ENCODE measurements at regions not wholly inside any gene's neighbourhood (a gene's known extent, or its start where the extent isn't known, plus 50 kb on each side); places are given as distances from the start of the nearest gene placed in this dataset.

GRCh38 chr14:33857650-33858049 lies 93.2 kb downstream of the EGLN3 start:
- H2AFZ ChIP-seq (ENCODE audit: low read depth, low read length), result no peak overlapping the region
- no peaks in the 10 kb centered on the region for H3K9me1 ChIP-seq (replicated peaks; ENCODE audit: control insufficient read depth, extremely low read depth, insufficient read depth, low read length)
- H3K9me3 ChIP-seq (replicated peaks; ENCODE audit: control insufficient read depth, insufficient read depth, low read length), result no peaks in the 10 kb centered on the region
- no peaks in the 10 kb centered on the region for H3K79me2 ChIP-seq (ENCODE audit: control insufficient read depth, insufficient read depth, low read length)
- H4K20me1 ChIP-seq (replicated peaks; ENCODE audit: control insufficient read depth, extremely low read depth, insufficient read depth, low read length), result no peaks in the 10 kb centered on the region
- ChIA-PET CTCF (interaction anchor here (0.8 to 1.4 kb wide), 2 partner anchors 8 to 241 kb away, joined by 4 to 5 read pairs; no protein-coding TSS in a partner anchor), POLR2A (no interaction called here)
- dilution Hi-C loops (cut with MboI; ENCODE audit: extremely low pct_ligation_motif_present, low sequenced_read_pairs) (no loop called here), intact Hi-C loops (cut with micrococcal nuclease) (no loop called here)
- no TSS peak for BruUV-seq (replicated peaks)
- H3K27ac ChIP-seq (ENCODE audit: insufficient read depth, low read depth, low read length), result no peak overlapping the region
- no peak for DNase-seq (ENCODE audit: low read depth, low spot score)
- H3K36me3 ChIP-seq (ENCODE audit: control insufficient read depth in 2 of 2, extremely low read depth in 1 of 2, insufficient read depth in 2 of 2, low read length in 2 of 2), result no peaks in the 10 kb centered on the region
- no peaks in the 10 kb centered on the region for H3K4me1 ChIP-seq (ENCODE audit: control insufficient read depth, extremely low read depth, insufficient read depth, low read length)
- H3K4me2 ChIP-seq (ENCODE audit: insufficient read depth, low read length), result no peak overlapping the region
- FAIRE-seq, result no peak
- H3K27me3 ChIP-seq (ENCODE audit: control insufficient read depth in 2 of 2, insufficient read depth in 2 of 2, low read length in 2 of 2), result peaks cover 0 to 3% of the 10 kb centered on the region in 2 experiments
- H3K9ac ChIP-seq (replicated peaks; ENCODE audit: extremely low read depth, insufficient read depth, low read length), result no peak overlapping the region
- TF ChIP-seq CTCF (IDR thresholded peaks at IDR 0.05; ENCODE audit: extremely low read depth in 1 of 2, insufficient read depth in 1 of 2, low read depth in 1 of 2, low read length in 2 of 2) (no peak), MAX (IDR thresholded peaks at IDR 0.05; ENCODE audit: insufficient read depth, insufficient read length) (no peak), FOS (IDR thresholded peaks at IDR 0.05; ENCODE audit: borderline replicate concordance, insufficient read depth, low read length) (no peak), POLR2A (IDR thresholded peaks at IDR 0.05; ENCODE audit: low read depth, low read length) (no peak), GATA2 (IDR thresholded peaks at IDR 0.05; ENCODE audit: insufficient read depth, insufficient read length, low read depth, low read length) (no peak), EZH2 (IDR thresholded peaks at IDR 0.05; ENCODE audit: borderline replicate concordance, low read depth, low read length, severe bottlenecking) (no peak), MYC (IDR thresholded peaks at IDR 0.05; ENCODE audit: low read depth, low read length) (no peak), JUN (IDR thresholded peaks at IDR 0.05; ENCODE audit: borderline replicate concordance, insufficient read depth, insufficient read length, low read depth) (no peak)
- no peak overlapping the region for H3K4me3 ChIP-seq (replicated peaks in 1 of 3; ENCODE audit: insufficient read depth in 1 of 3, low read depth in 1 of 3, low read length in 3 of 3)
